GM23338 (cell line): ENCODE measurements at regions not wholly inside any gene's neighbourhood (a gene's known extent, or its start where the extent isn't known, plus 50 kb on each side); places are given as distances from the start of the nearest gene placed in this dataset.
A peak's percentile ranks its signal among the peaks of the same experiment; 100 is the strongest.

Experiments used
- ATAC-seq: fragments of 200-7000 bp; cut with Tn5 transposase; 3 replicates; pipeline ENCODE4 v1.9.1; 2020
- DNase-seq: peaks from one replicate; pipeline ENCODE4 v3.0.0-alpha.2; 2015; ENCODE audit warnings: low spot score
- H2AFZ ChIP-seq: fragments of 200-600 bp; sonication (generic); 2 replicates; pipeline ENCODE4 v1.8.0; 2016; ENCODE audit warnings: antibody characterized with exemption, mild to moderate bottlenecking, moderate library complexity
- H3F3A ChIP-seq: fragments of 200-600 bp; sonication (generic); replicated peaks from 2 replicates; pipeline ENCODE4 v1.8.0; 2017; ENCODE audit warnings: antibody characterized with exemption, mixed run types, low read depth
- H3K27ac ChIP-seq: fragments of 200-600 bp; sonication (generic); 2 replicates; pipeline ENCODE4 v1.6.1; 2016; ENCODE audit warnings: low read depth
- H3K27me3 ChIP-seq: fragments of 200-600 bp; sonication (generic); 2 replicates; pipeline ENCODE4 v1.8.0; 2016; ENCODE audit warnings: mild to moderate bottlenecking, mixed run types, moderate library complexity; ENCODE audit not compliant: insufficient read depth
- H3K36me3 ChIP-seq: fragments of 200-600 bp; sonication (generic); 2 replicates; pipeline ENCODE4 v1.8.0; 2016; ENCODE audit warnings: mild to moderate bottlenecking; ENCODE audit not compliant: insufficient read depth
- H3K4me1 ChIP-seq: fragments of 200-600 bp; sonication (generic); 2 replicates; pipeline ENCODE4 v1.8.0; 2016; ENCODE audit warnings: mild to moderate bottlenecking, moderate library complexity; ENCODE audit not compliant: insufficient read depth
- H3K4me2 ChIP-seq: fragments of 200-600 bp; sonication (generic); 2 replicates; pipeline ENCODE4 v1.7.1; 2017; ENCODE audit warnings: mixed run types
- H3K4me3 ChIP-seq: fragments of 200-600 bp; sonication (generic); 2 replicates; pipeline ENCODE4 v1.6.1; 2016; ENCODE audit warnings: mixed run types
- H3K79me2 ChIP-seq: fragments of 200-600 bp; sonication (generic); replicated peaks from 2 replicates; pipeline ENCODE4 v1.8.0; 2017; ENCODE audit warnings: mild to moderate bottlenecking; ENCODE audit not compliant: insufficient read depth
- H3K9me2 ChIP-seq: fragments of 200-600 bp; sonication (generic); 2 replicates; pipeline ENCODE4 v1.8.0; 2017; ENCODE audit not compliant: insufficient read depth
- H4K20me1 ChIP-seq: fragments of 200-600 bp; sonication (generic); replicated peaks from 2 replicates; pipeline ENCODE4 v1.8.0; 2017; ENCODE audit warnings: mild to moderate bottlenecking; ENCODE audit not compliant: insufficient read depth
- H3K27ac Mint-ChIP-seq: 2 replicates; pipeline ENCODE4 v1.8.0; 2020; ENCODE audit warnings: inconsistent platforms, mild to moderate bottlenecking, moderate library complexity, mixed read lengths
- H3K27me3 Mint-ChIP-seq: 3 replicates; pipeline ENCODE4 v1.8.0; 2022; ENCODE audit warnings: low read depth, mild to moderate bottlenecking, moderate library complexity, mixed read lengths, inconsistent platforms; ENCODE audit not compliant: insufficient read depth, poor library complexity
- H3K36me3 Mint-ChIP-seq: 3 replicates; pipeline ENCODE4 v1.8.0; 2021; ENCODE audit warnings: low read depth, mild to moderate bottlenecking, inconsistent platforms, moderate library complexity, mixed read lengths
- H3K4me1 Mint-ChIP-seq: 3 replicates; pipeline ENCODE4 v1.8.0; 2020; ENCODE audit warnings: mild to moderate bottlenecking, inconsistent platforms, mixed read lengths
- H3K4me3 Mint-ChIP-seq: 3 replicates; pipeline ENCODE4 v1.8.0; 2021; ENCODE audit warnings: moderate library complexity, mild to moderate bottlenecking, inconsistent platforms, mixed read lengths
- H3K9me3 Mint-ChIP-seq: 3 replicates; pipeline ENCODE4 v1.8.0; 2020; ENCODE audit warnings: moderate library complexity, mild to moderate bottlenecking, inconsistent platforms, mixed read lengths
- CREB1 ChIP-seq: fragments of 250-450 bp; sonication (Bioruptor Pico); IDR thresholded peaks from 2 replicates; pipeline ENCODE4 v1.5.0; 2020; ENCODE audit warnings: low read depth, mild to moderate bottlenecking, moderate library complexity
- CTCF ChIP-seq, 2 experiments: fragments of 200-600 bp in 1 of 2; sonication (generic) in 1 of 2; conservative IDR thresholded peaks; 2 replicates each; pipeline versions ENCODE4 v1.5.1 to v1.6.1; 2016 to 2017; ENCODE audit warnings: antibody characterized with exemption in 2 of 2, low read depth in 2 of 2, mild to moderate bottlenecking in 2 of 2, moderate library complexity in 1 of 2
- ETS1 ChIP-seq: IDR thresholded peaks from 2 replicates; pipeline ENCODE4 v1.6.1; 2016; ENCODE audit warnings: antibody characterized with exemption
- EZH2phosphoT487 ChIP-seq: fragments of 200-600 bp; sonication (generic); IDR thresholded peaks from one replicate; pipeline ENCODE4 v1.8.1; 2018; ENCODE audit warnings: antibody characterized with exemption; ENCODE audit not compliant: unreplicated experiment
- JUNB ChIP-seq: IDR thresholded peaks from one replicate; pipeline ENCODE4 v1.6.1; 2016; ENCODE audit warnings: antibody characterized with exemption; ENCODE audit not compliant: unreplicated experiment
- NANOG ChIP-seq: IDR thresholded peaks from 2 replicates; pipeline ENCODE4 v1.6.1; 2016; ENCODE audit warnings: antibody characterized with exemption, borderline replicate concordance
- POLR2AphosphoS5 ChIP-seq: IDR thresholded peaks from 2 replicates; pipeline ENCODE4 v1.6.1; 2016; ENCODE audit warnings: antibody characterized with exemption, low read depth
- STAT1 ChIP-seq: IDR thresholded peaks from one replicate; pipeline ENCODE4 v1.6.1; 2016; ENCODE audit warnings: antibody characterized with exemption; ENCODE audit not compliant: unreplicated experiment
- ZNF114 ChIP-seq: fragments of 250-450 bp; sonication (Bioruptor Pico); IDR thresholded peaks from 2 replicates; pipeline ENCODE4 v1.5.0; 2020; ENCODE audit warnings: mild to moderate bottlenecking, moderate library complexity
- ZNF331 ChIP-seq: fragments of 250-450 bp; sonication (Bioruptor Pico); IDR thresholded peaks from 2 replicates; pipeline ENCODE4 v1.5.0; 2020; ENCODE audit warnings: low read depth, mild to moderate bottlenecking, moderate library complexity
- TF ChIP-seq, protein P1 (sequence below): IDR thresholded peaks from one replicate; pipeline ENCODE4 v1.6.1; 2018; ENCODE audit warnings: antibody characterized with exemption; ENCODE audit not compliant: unreplicated experiment

DNA sequence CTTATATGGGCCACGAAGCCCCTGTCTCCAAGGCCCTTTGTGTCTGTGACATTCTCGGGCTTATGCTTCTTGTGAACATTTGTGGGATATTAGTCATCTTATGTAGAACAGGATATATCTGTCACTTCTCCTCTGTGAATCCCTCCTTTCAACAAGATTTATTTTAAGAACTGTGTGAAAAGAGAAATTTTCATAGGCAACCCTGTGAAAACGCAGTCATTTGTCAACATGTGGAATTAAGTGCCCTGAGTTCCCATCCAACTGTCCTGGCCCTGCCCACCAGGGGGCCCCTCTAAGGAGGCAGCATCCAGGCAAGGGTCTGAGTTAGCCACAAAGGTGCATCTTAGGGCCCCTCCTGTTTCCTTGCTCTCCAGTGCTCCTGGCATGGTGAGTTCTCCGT is 76.8 kb upstream of the CHRNA7 start:
- DNase-seq (peak; percentile 66), ATAC-seq (peak; percentile 74)
- no peak overlapping the region for H3K4me2 ChIP-seq
- no peaks in the 10 kb centered on the region; the same call in 2 of the 3 replicates for H3K36me3 Mint-ChIP-seq
- no peaks in the 10 kb centered on the region for H3K4me1 Mint-ChIP-seq
- no peaks in the 10 kb centered on the region for H3K9me2 ChIP-seq
- no peaks in the 10 kb centered on the region for H3F3A ChIP-seq
- no peaks in the 10 kb centered on the region for H3K27me3 ChIP-seq
- H3K27me3 Mint-ChIP-seq: no peaks in the 10 kb centered on the region
- TF ChIP-seq ZNF114 (no peak), NANOG (no peak), ZNF331 (CRISPR knock-in tag) (no peak), CTCF (conservative IDR thresholded peaks at IDR 0.05; ENCODE audit: low read depth in 2 of 2) (peak; percentile 52)
- H3K4me3 Mint-ChIP-seq: no peak overlapping the region
- peaks cover 11% of the 10 kb centered on the region; the same call in 2 of the 3 replicates for H3K9me3 Mint-ChIP-seq
- no peaks in the 10 kb centered on the region for H4K20me1 ChIP-seq
- no peak overlapping the region for H3K4me3 ChIP-seq
- peak overlapping the region; percentile 83; the same call in 1 of the 2 replicates for H2AFZ ChIP-seq
- no peak overlapping the region for H3K27ac Mint-ChIP-seq
- H3K79me2 ChIP-seq: no peaks in the 10 kb centered on the region
- H3K27ac ChIP-seq: no peak overlapping the region
- no peaks in the 10 kb centered on the region for H3K36me3 ChIP-seq
- H3K4me1 ChIP-seq: no peaks in the 10 kb centered on the region

DNA sequence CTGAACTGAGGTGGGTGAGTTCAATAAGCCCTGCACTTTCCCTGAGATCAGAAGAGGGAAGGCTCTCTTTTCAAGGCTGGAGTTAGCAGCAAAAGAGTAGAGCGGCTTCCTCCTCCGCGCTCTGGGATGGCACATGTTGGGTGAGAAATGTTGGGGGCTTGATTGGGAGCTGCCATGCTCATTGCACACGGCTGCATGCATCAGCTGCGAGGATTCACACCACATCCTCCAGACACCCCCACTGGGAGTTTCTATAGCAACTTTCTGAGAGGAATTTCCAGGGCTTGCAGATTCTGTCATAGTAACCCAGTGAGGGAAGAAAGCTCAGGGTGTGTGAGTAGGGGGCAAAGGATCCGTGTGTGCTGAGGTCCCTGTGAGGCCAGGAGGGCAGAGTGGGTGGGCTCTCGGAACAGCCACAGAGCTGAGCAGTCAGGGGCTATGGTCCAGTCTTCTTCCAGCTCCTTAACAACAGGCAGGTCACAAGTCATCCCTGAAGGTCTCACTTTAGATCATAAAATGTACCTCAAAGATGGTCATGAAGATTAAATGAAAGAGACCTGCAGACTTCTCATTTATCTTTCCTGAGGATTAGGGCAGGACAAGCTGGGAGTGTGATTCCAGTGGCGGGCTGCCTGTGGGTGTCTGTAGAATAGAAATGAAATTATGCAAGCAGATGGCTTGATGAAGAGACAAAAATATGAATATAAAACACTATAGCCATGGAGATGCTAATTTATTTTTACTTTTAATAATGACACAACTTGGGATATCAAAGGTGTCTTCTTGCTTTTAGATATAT is 75.7 kb upstream of the CHRNA7 start:
- no peak overlapping the region for H2AFZ ChIP-seq
- ATAC-seq: no peak
- H3K36me3 ChIP-seq: no peaks in the 10 kb centered on the region
- H3K4me3 Mint-ChIP-seq: no peak overlapping the region
- no peaks in the 10 kb centered on the region for H3K27me3 ChIP-seq
- no peak overlapping the region for H3K4me2 ChIP-seq
- no peaks in the 10 kb centered on the region for H3K27me3 Mint-ChIP-seq
- H4K20me1 ChIP-seq: no peaks in the 10 kb centered on the region
- no peaks in the 10 kb centered on the region for H3K4me1 Mint-ChIP-seq
- H3F3A ChIP-seq: no peaks in the 10 kb centered on the region
- H3K9me3 Mint-ChIP-seq: peaks cover 21% of the 10 kb centered on the region
- H3K27ac Mint-ChIP-seq: no peak overlapping the region
- peaks cover 5% of the 10 kb centered on the region for H3K36me3 Mint-ChIP-seq
- DNase-seq: no peak
- H3K79me2 ChIP-seq: no peaks in the 10 kb centered on the region
- no peaks in the 10 kb centered on the region for H3K9me2 ChIP-seq
- H3K4me3 ChIP-seq: no peak overlapping the region
- no peak overlapping the region for H3K27ac ChIP-seq
- H3K4me1 ChIP-seq: no peaks in the 10 kb centered on the region
- TF ChIP-seq ETS1: no peak
- no peak for TF ChIP-seq CTCF (conservative IDR thresholded peaks at IDR 0.05; ENCODE audit: low read depth in 2 of 2)
- no peak for TF ChIP-seq STAT1
- no peak for TF ChIP-seq NANOG
- TF ChIP-seq, protein P1, sequence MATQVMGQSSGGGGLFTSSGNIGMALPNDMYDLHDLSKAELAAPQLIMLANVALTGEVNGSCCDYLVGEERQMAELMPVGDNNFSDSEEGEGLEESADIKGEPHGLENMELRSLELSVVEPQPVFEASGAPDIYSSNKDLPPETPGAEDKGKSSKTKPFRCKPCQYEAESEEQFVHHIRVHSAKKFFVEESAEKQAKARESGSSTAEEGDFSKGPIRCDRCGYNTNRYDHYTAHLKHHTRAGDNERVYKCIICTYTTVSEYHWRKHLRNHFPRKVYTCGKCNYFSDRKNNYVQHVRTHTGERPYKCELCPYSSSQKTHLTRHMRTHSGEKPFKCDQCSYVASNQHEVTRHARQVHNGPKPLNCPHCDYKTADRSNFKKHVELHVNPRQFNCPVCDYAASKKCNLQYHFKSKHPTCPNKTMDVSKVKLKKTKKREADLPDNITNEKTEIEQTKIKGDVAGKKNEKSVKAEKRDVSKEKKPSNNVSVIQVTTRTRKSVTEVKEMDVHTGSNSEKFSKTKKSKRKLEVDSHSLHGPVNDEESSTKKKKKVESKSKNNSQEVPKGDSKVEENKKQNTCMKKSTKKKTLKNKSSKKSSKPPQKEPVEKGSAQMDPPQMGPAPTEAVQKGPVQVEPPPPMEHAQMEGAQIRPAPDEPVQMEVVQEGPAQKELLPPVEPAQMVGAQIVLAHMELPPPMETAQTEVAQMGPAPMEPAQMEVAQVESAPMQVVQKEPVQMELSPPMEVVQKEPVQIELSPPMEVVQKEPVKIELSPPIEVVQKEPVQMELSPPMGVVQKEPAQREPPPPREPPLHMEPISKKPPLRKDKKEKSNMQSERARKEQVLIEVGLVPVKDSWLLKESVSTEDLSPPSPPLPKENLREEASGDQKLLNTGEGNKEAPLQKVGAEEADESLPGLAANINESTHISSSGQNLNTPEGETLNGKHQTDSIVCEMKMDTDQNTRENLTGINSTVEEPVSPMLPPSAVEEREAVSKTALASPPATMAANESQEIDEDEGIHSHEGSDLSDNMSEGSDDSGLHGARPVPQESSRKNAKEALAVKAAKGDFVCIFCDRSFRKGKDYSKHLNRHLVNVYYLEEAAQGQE: no peak
- TF ChIP-seq EZH2phosphoT487: no peak
- no peak for TF ChIP-seq CREB1
- no peak for TF ChIP-seq JUNB
- TF ChIP-seq ZNF331 (CRISPR knock-in tag): no peak
- TF ChIP-seq ZNF114: no peak
- TF ChIP-seq POLR2AphosphoS5: no peak
